HEK293T (cell line): ENCODE measurements at regions not wholly inside any gene's neighbourhood (a gene's known extent, or its start where the extent isn't known, plus 50 kb on each side); places are given as distances from the start of the nearest gene placed in this dataset.
"Not testable (repeated sequence)": the region's sequence is repeated elsewhere in the genome, so short reads cannot be mapped to it uniquely, and the experiment has no call there.

Experiments
- BHLHE40 ChIP-seq: fragments of 450-650 bp; IDR thresholded peaks from 2 replicates; pipeline ENCODE4 v1.6.1; 2016; ENCODE audit warnings: mild to moderate bottlenecking, moderate library complexity, borderline replicate concordance
- CTBP1 ChIP-seq: fragments of 450-650 bp; IDR thresholded peaks from 2 replicates; pipeline ENCODE4 v1.6.1; 2016; ENCODE audit warnings: borderline replicate concordance
- L3MBTL2 ChIP-seq: fragments of 450-650 bp; conservative IDR thresholded peaks from 2 replicates; pipeline ENCODE4 v1.6.1; 2016; ENCODE audit warnings: mild to moderate bottlenecking
- NFRKB ChIP-seq: fragments of 450-650 bp; IDR thresholded peaks from 2 replicates; pipeline ENCODE4 v1.6.1; 2016; ENCODE audit warnings: mild to moderate bottlenecking, moderate library complexity
- SP1 ChIP-seq: fragments of 450-650 bp; IDR thresholded peaks from 2 replicates; pipeline ENCODE4 v1.6.1; 2017

DNA sequence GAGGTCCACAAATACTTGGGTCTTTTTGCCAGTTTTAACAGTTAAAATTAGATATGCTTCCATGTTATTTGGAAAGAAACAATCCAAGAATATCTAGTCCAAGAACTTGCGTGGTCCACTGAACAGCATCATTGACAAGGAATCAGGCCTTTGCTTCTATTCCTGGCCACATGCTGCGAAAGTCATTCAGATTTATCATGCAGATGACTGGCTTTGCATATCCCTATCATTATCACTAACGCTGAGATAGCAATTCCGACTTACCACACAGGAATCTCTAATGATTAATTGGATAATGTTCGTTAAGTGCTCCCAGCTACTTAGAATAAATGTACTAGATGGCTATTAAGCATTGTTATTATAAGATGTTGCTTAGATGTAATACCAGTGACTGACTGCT, 51.0 kb upstream of the BDP1 start:
- not testable (repeated sequence) for TF ChIP-seq SP1, L3MBTL2, CTBP1, BHLHE40, NFRKB
